ENCODE measurements at regions not wholly inside any gene's neighbourhood (a gene's known extent, or its start where the extent isn't known, plus 50 kb on each side); places are given as distances from the start of the nearest gene placed in this dataset.

DNA sequence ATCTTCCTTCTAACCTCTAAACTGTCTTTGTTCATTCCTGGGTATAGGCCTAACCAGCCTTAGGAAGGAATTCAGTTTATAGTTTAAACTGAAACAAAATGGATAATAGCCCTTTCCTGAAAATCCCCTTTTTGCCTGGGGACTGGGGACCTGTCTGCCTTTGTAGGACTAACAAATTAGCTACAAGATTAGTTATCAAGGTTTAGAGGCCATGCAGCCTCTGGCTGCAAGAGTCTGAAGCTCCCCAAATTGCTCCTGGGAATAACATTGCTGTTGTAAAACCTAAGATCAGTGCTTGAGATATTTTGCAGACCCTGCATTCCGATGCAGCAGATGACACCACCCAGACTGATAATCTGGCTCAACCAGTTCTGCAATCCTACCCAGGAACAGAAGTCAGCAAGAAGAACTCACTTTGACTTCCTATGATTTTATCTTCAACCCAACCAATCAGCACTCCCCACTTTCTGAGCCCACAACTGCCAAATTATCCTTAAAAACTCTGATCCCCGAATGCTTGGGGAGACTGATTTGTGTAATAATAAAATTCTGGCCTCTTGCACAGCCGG is 96.6 kb upstream of the ETV3 start:
- no peak for TF ChIP-seq EZH2 (IDR thresholded peaks at IDR 0.05; ENCODE audit: low read length, missing control alignments)
- TF ChIP-seq, protein P1, sequence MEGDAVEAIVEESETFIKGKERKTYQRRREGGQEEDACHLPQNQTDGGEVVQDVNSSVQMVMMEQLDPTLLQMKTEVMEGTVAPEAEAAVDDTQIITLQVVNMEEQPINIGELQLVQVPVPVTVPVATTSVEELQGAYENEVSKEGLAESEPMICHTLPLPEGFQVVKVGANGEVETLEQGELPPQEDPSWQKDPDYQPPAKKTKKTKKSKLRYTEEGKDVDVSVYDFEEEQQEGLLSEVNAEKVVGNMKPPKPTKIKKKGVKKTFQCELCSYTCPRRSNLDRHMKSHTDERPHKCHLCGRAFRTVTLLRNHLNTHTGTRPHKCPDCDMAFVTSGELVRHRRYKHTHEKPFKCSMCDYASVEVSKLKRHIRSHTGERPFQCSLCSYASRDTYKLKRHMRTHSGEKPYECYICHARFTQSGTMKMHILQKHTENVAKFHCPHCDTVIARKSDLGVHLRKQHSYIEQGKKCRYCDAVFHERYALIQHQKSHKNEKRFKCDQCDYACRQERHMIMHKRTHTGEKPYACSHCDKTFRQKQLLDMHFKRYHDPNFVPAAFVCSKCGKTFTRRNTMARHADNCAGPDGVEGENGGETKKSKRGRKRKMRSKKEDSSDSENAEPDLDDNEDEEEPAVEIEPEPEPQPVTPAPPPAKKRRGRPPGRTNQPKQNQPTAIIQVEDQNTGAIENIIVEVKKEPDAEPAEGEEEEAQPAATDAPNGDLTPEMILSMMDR (conservative IDR thresholded peaks at IDR 0.05 in 1 of 2, IDR thresholded peaks at IDR 0.05 in 1 of 2; ENCODE audit: low read depth in 1 of 2, low read length in 2 of 2), result no peak

All from fibroblast of lung (primary cell).